HepG2 (cell line): ENCODE measurements at regions not wholly inside any gene's neighbourhood (a gene's known extent, or its start where the extent isn't known, plus 50 kb on each side); places are given as distances from the start of the nearest gene placed in this dataset.
A peak's percentile ranks its signal among the peaks of the same experiment; 100 is the strongest.

Experiments
- ATAC-seq: fragments of 200-7000 bp; cut with Tn5 transposase; 3 replicates; pipeline ENCODE4 v1.9.1; 2020; ENCODE audit warnings: mild to moderate bottlenecking, moderate library complexity
- BruUV-seq: library from RNA; stranded (reverse); fragments of 400-500 nt; replicated peaks from 2 replicates; lab custom pipeline; 2021; lab: Mats Ljungman, UMichigan
- CTCF ChIA-PET: fragments of 300-600 bp; formaldehyde crosslinking; extraction: SDS; loops from one replicate; lab custom pipeline; 2021; ENCODE audit warnings: low total read pairs, inconsistent platforms, low intra/inter-chr PET ratio; lab: Yijun Ruan, JAX
- POLR2A ChIA-PET: fragments of 350-600 bp; sonication (Branson Sonifier 250); formaldehyde crosslinking; loops from one replicate; lab custom pipeline; 2020; ENCODE audit warnings: antibody characterized with exemption, inconsistent platforms; lab: Yijun Ruan, JAX
- DNase-seq: peaks from one replicate; pipeline ENCODE4 v3.0.0-alpha.2; 2015; ENCODE audit warnings: low spot score
- FAIRE-seq: peaks from 3 replicates; lab custom pipeline; 2011; peaks lifted over from hg19 to GRCh38; lab: Jason Lieb, UNC
- H2AFZ ChIP-seq: one replicate; pipeline ENCODE4 v1.6.1; 2011; ENCODE audit warnings: low read length, inconsistent platforms
- H3K27ac ChIP-seq: fragments of 300-600 bp; 3 replicates; pipeline ENCODE4 v1.8.0; 2011; ENCODE audit warnings: mixed run types, mild to moderate bottlenecking, mixed read lengths, low read length, inconsistent platforms; ENCODE audit not compliant: insufficient read depth; ENCODE audit errors: extremely low read length
- H3K27me3 ChIP-seq, 2 experiments: fragments of 200-600 bp in 1 of 2; 2 replicates in 1 of 2; 3 replicates in 1 of 2; pipeline versions ENCODE4 v1.6.0 to v1.8.0; 2011; ENCODE audit warnings: low read length in 2 of 2, mild to moderate bottlenecking in 2 of 2, moderate library complexity in 2 of 2, inconsistent platforms in 1 of 2; ENCODE audit not compliant: insufficient read depth in 2 of 2, control insufficient read depth in 1 of 2
- H3K36me3 ChIP-seq, 2 experiments: fragments of 200-600 bp in 1 of 2; replicated peaks in 1 of 2; 2 replicates in 1 of 2; 3 replicates in 1 of 2; pipeline versions ENCODE4 v1.5.1 to v1.8.0; 2011; ENCODE audit warnings: low read length in 2 of 2, inconsistent platforms in 1 of 2; ENCODE audit not compliant: insufficient read depth in 2 of 2, control insufficient read depth in 1 of 2
- H3K4me1 ChIP-seq: 2 replicates; pipeline ENCODE4 v1.5.1; 2012; ENCODE audit warnings: low read length, inconsistent platforms; ENCODE audit not compliant: insufficient read depth
- H3K4me2 ChIP-seq: 2 replicates; pipeline ENCODE4 v1.6.0; 2011; ENCODE audit warnings: low read depth, low read length, inconsistent platforms
- H3K4me3 ChIP-seq, 3 experiments: fragments of 200-600 bp in 1 of 3; sonication (generic), shearing (Covaris generic) in 1 of 3; replicated peaks in 1 of 3; 2 replicates each; pipeline ENCODE4 v1.5.1; 2011 to 2016; ENCODE audit warnings: low read length in 3 of 3, inconsistent platforms in 2 of 3, low read depth in 2 of 3, mild to moderate bottlenecking in 2 of 3, control low read depth in 1 of 3, mixed read lengths in 1 of 3; ENCODE audit not compliant: insufficient read depth in 1 of 3
- H3K79me2 ChIP-seq: one replicate; pipeline ENCODE4 v1.6.1; 2011; ENCODE audit warnings: low read length, inconsistent platforms; ENCODE audit not compliant: insufficient read depth
- H3K9ac ChIP-seq: 2 replicates; pipeline ENCODE4 v1.6.0; 2011; ENCODE audit warnings: mild to moderate bottlenecking, low read depth, low read length, inconsistent platforms; ENCODE audit not compliant: insufficient read depth
- H3K9me3 ChIP-seq: 2 replicates; pipeline ENCODE4 v1.5.1; 2012; ENCODE audit warnings: mild to moderate bottlenecking, low read length
- H4K20me1 ChIP-seq: 2 replicates; pipeline ENCODE4 v1.6.0; 2011; ENCODE audit warnings: inconsistent platforms, mild to moderate bottlenecking, low read length, moderate library complexity; ENCODE audit not compliant: insufficient read depth
- ATF7 ChIP-seq, 2 experiments: fragments of 450-650 bp in 1 of 2; sonication (generic) in 1 of 2; formaldehyde crosslinking in 1 of 2; IDR thresholded peaks; 2 replicates each; pipeline versions ENCODE4 v1.4.0 to v1.6.1; 2016 to 2020; ENCODE audit warnings: antibody characterized with exemption in 1 of 2, mild to moderate bottlenecking in 1 of 2, missing genetic modification reagents in 1 of 2
- CREB1 ChIP-seq, 2 experiments: fragments of 450-650 bp in 1 of 2; IDR thresholded peaks; 2 replicates each; pipeline ENCODE4 v1.6.1; 2016 to 2017; ENCODE audit warnings: control low read depth in 1 of 2, mild to moderate bottlenecking in 1 of 2, missing compliant biosample characterization in 1 of 2, missing genetic modification characterization in 1 of 2
- KLF11 ChIP-seq: IDR thresholded peaks from 2 replicates; pipeline ENCODE4 v1.6.1; 2016; ENCODE audit warnings: missing compliant biosample characterization
- KLF12 ChIP-seq: sonication (generic); formaldehyde crosslinking; IDR thresholded peaks from 2 replicates; pipeline ENCODE4 v1.4.0; 2020; ENCODE audit warnings: missing genetic modification reagents, borderline replicate concordance
- RBAK ChIP-seq: sonication (generic); formaldehyde crosslinking; IDR thresholded peaks from 2 replicates; pipeline ENCODE4 v1.5.1; 2020; ENCODE audit warnings: mild to moderate bottlenecking, missing genetic modification reagents
- ZNF709 ChIP-seq: sonication (generic); formaldehyde crosslinking; IDR thresholded peaks from 2 replicates; pipeline ENCODE4 v1.5.0; 2020; ENCODE audit warnings: mild to moderate bottlenecking, missing genetic modification reagents
- WGBS: methylation state at CpG from one replicate; pipeline ENCODE4 v1.1.6; 2017; ENCODE audit warnings: low lambda C conversion rate; 5-methylcytosine and 5-hydroxymethylcytosine counted together
- in situ Hi-C: cut with HindIII; loops from 2 replicates; pipeline ENCODE4 v1.10.0; 2017; ENCODE audit warnings: low pct_unique_long_range_greater_than_20kb; ENCODE audit not compliant: extremely low pct_ligation_motif_present
- intact Hi-C: fragments of 100-400 bp; cut with micrococcal nuclease; formaldehyde crosslinking; loops from one replicate; pipeline ENCODE4 v1.10.0; 2022; ENCODE audit not compliant: unreplicated experiment
- TF ChIP-seq, protein P1 (sequence below): sonication (generic); formaldehyde crosslinking; IDR thresholded peaks from 2 replicates; pipeline ENCODE4 v1.4.0; 2020; ENCODE audit warnings: missing genetic modification reagents

DNA sequence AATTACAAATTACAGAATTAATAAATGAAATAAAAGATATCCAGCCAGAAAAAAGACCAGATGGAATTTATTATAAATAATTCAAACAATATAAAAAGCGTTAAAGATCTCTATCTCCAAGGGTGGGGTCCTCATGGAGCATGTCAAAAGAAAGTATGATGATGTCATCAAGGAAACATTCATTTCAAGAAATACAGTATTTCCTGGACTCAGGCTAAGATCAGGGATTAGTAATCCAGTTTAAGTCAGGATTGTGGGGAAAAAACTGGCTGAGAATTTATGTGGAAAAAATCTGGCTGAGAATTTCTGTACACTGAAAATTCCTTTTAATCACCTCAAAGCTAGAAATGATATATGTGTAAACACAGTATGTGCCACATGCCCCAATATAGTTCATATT is 1075.3 kb downstream of the XPNPEP1 start:
- no TSS peak for BruUV-seq
- CTCF ChIA-PET, result no interaction called here
- FAIRE-seq, result no peak

More for the DNA sequence above, 1075.3 kb downstream of the XPNPEP1 start:
- 0% methylated on average over 1 of the region's 1 CpG for WGBS
- H3K79me2 ChIP-seq, result no peaks in the 10 kb centered on the region
- H3K4me2 ChIP-seq, result no peak overlapping the region
- no peaks in the 10 kb centered on the region for H4K20me1 ChIP-seq
- TF ChIP-seq KLF11 (no peak), KLF12 (CRISPR knock-in tag) (no peak), ATF7 (IDR thresholded peaks at IDR 0.05) (peak; percentile 89), ATF7 (CRISPR knock-in tag; IDR thresholded peaks at IDR 0.05) (no peak), ZNF709 (no peak), CREB1 (IDR thresholded peaks at IDR 0.05) (peak; percentile 51), CREB1 (CRISPR knock-in tag; IDR thresholded peaks at IDR 0.05) (no peak), RBAK (no peak)
- TF ChIP-seq, protein P1, sequence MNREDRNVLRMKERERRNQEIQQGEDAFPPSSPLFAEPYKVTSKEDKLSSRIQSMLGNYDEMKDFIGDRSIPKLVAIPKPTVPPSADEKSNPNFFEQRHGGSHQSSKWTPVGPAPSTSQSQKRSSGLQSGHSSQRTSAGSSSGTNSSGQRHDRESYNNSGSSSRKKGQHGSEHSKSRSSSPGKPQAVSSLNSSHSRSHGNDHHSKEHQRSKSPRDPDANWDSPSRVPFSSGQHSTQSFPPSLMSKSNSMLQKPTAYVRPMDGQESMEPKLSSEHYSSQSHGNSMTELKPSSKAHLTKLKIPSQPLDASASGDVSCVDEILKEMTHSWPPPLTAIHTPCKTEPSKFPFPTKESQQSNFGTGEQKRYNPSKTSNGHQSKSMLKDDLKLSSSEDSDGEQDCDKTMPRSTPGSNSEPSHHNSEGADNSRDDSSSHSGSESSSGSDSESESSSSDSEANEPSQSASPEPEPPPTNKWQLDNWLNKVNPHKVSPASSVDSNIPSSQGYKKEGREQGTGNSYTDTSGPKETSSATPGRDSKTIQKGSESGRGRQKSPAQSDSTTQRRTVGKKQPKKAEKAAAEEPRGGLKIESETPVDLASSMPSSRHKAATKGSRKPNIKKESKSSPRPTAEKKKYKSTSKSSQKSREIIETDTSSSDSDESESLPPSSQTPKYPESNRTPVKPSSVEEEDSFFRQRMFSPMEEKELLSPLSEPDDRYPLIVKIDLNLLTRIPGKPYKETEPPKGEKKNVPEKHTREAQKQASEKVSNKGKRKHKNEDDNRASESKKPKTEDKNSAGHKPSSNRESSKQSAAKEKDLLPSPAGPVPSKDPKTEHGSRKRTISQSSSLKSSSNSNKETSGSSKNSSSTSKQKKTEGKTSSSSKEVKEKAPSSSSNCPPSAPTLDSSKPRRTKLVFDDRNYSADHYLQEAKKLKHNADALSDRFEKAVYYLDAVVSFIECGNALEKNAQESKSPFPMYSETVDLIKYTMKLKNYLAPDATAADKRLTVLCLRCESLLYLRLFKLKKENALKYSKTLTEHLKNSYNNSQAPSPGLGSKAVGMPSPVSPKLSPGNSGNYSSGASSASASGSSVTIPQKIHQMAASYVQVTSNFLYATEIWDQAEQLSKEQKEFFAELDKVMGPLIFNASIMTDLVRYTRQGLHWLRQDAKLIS (CRISPR knock-in tag), result no peak
- H3K27ac ChIP-seq, result no peak overlapping the region
- H3K4me3 ChIP-seq, result no peak overlapping the region
- ATAC-seq (no peak), DNase-seq (no peak)
- H3K4me1 ChIP-seq, result no peaks in the 10 kb centered on the region
- intact Hi-C loops, result loop anchor here (10.0 kb wide), 1 partner anchor 603 kb away; no protein-coding TSS in a partner anchor
- POLR2A ChIA-PET, result no interaction called here
- H3K9ac ChIP-seq, result no peak overlapping the region
- in situ Hi-C loops, result no loop called here
- no peaks in the 10 kb centered on the region for H3K27me3 ChIP-seq
- peaks cover 57% of the 10 kb centered on the region for H3K9me3 ChIP-seq
- H3K36me3 ChIP-seq, result no peaks in the 10 kb centered on the region
- H2AFZ ChIP-seq, result no peak overlapping the region
